Fibroblast of peridontal ligament (primary cell): ENCODE measurements at regions not wholly inside any gene's neighbourhood (a gene's known extent, or its start where the extent isn't known, plus 50 kb on each side); places are given as distances from the start of the nearest gene placed in this dataset.
"Not testable (repeated sequence)": the region's sequence is repeated elsewhere in the genome, so short reads cannot be mapped to it uniquely, and the experiment has no call there.

Experiments used
- DNase-seq: peaks from one replicate; pipeline ENCODE4 v3.0.0-alpha.2; 2010; ENCODE audit errors: extremely low read depth

DNA sequence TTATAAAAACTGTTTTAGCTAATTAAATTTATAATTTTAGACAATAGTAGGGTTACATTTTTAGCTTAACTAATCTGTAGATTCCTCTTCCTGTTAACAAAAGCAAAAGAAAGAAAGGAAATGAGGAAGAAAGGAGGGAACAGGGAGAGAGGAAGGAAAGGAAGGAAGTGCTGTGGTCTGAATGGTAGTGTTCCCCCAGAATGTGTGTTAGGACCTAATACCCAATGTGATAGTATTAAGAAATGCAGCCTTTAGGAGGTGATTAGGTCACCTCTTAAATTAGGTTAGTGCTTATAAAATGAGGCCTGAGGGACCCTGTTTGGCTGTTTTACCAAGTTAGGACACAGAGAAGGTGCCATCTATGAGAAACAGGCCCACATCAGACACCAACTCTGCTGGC, 136.9 kb upstream of the SAMSN1 start:
- no peak for DNase-seq

DNA sequence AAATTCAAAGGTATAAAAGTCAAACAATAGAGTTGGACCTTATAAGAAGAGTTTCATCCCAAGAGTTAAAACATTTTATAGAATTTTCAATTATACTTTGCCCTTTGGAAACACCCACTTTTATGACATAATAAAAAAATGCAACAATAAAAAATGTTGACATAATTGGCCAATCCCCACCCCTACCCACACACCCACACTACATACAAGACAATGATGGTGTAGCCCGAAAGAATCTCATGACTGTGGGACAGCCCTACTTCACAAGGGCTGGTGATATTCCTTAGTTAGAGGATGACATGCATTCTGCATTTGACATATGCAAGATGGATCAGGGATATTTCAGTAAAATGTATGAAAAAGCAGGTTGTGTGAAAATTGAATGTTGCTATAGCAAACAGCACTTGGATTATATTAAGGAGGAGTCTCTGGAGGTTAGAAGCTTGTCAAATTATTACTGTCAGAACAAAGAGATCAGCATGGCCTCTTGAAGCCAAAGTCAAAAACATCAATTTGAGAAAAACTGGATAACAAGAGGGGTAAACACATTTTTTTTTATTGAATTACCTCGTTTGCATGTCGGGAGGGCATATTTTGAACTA, 133.0 kb upstream of the SAMSN1 start:
- no peak for DNase-seq

DNA sequence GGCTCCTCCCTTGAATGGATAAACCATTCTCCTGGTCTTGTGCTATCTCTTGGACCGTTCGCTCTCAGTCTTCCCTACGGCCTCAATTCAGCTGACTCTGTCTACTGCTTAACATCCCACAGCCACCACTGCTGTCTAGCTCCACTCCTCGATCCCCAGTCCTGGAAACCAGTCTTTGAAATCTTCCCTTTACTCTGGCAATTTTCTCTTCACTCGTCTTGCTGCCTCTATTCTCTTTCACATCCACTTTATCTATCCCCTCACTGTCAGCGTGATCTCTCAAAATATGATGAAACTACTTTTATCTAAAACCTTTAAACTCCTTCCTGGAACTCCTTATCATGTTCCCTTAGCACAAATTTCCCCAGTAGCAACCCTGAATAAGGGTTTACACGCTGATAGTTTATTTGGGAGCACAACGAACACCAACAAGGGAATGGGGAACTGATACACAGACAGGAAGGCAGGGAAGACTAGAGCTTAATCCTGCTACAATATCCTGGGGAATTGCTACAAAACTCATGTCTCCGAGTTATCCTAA, 131.6 kb upstream of the SAMSN1 start:
- DNase-seq, result no peak

DNA sequence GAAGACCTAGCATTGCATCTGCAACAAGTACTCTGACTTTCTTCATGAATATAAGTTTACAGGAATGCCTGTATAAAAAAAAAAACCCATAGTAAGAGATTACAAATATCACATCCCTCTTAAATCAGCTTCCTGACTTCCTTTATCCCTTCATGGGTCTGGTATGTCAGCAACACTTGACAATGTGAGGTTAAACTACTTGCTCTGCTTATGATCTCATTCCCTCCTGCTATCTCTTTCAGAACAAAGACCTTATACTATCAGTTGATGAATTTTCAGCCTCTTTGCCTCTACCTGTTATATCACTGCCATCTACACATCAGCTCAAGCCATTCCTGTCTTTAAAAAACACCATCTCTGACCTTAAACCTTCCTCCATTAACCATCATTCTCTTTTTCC, 130.9 kb upstream of the SAMSN1 start:
- DNase-seq, result no peak

- DNase-seq, result no peak
Measured at GRCh38 chr21:14675774-14676530, 129.8 kb upstream of the SAMSN1 start.

DNA sequence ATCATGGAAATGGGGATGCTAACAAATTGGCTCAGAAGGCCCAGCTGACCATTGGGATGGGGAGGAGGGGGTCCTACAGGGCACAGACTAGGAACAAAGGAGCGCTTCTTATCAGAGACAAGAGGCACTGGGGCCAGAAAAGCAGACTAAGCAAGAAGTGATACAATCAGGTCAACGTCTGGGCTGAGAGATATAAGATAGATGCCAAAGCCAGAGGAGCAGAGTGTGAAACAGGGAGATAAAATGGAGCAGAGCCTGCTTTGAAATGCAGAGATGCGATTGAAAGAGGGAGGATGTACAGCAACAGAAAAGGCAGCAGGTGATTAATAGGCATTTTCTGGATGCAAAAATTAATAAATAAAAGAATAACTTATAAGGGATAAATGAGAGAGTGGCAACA, 127.5 kb upstream of the SAMSN1 start:
- DNase-seq, result no peak

DNA sequence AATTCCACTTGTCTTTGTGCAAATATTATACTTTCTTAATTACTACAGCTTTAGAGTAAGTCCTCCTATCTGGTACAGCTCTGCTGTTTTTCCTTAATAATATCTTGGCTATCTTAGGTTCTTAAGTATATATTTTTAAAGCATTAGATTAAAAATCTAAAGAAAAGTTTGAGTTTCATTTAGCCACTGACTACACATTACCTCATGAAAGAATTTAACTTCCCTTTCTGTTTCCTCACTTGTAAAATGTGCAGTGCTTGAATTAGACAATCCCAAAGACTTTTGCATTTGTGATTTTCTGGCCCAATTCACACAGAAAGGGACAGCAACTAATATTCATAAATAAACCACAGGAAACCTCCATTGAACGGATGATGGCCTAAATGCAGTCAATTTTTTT, 126.4 kb upstream of the SAMSN1 start:
- DNase-seq, result no peak

DNA sequence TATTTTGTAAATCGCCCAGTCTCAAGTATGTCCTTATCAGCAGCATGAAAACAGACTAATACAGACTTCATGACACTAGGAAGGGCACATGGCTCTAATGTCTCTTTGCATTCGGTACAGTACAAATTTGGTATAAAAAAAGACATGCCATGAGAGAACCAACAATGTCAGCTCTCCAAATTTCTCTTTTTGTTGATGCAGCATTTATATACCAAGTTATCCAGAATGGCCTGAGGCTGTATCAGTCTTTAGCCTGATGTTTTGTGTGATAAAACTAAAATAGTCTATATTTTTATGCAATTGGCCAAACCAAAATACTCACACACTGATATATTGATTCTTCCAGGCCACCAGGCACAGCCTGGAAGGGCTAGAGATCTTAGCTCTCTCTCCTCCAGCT, 124.3 kb upstream of the SAMSN1 start:
- DNase-seq, result no peak

- DNase-seq, result not testable (repeated sequence)
Measured at GRCh38 chr21:14669092-14669491, 123.0 kb upstream of the SAMSN1 start.

- DNase-seq, result no peak
Measured at GRCh38 chr21:14657241-14658008, 111.3 kb upstream of the SAMSN1 start.

DNA sequence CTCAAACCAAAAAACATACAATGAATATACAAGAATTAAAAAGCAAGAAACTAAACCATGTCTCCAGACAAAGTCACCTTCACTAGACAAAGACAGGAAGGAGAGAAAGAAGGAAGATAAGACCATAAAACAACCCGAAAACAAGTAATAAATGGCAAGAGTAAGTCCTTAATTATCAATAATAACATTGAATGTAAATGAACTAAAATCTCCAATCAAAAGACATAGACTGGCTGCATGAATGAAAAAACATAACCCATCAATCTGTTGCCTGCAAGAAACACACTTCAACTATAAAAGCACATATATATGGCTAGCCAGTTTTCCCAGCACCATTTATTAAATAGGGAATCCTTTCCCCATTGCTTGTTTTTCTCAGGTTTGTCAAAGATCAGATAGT, 100.8 kb upstream of the SAMSN1 start:
- DNase-seq, result no peak

GRCh38 chr21:14645702-14646101, 99.6 kb upstream of the SAMSN1 start:
- no peak for DNase-seq

DNA sequence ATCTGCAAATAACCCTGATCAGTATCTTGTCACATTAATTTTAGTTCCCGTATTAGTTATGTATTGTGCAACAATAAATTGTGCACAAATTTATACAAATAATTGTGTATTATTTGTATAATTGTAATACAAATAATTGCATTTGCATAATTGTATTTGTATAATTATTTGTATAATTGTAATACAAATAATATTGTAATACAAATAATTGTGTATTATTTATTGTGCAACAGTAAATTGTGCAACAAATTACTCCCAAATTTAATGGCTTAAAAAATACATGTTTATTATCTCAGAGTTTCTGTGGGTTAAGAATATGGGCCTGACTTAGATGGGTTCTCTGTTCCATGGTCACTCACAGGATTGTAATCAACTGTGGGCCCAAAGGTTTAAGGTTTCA, 86.2 kb upstream of the SAMSN1 start:
- no peak for DNase-seq

DNA sequence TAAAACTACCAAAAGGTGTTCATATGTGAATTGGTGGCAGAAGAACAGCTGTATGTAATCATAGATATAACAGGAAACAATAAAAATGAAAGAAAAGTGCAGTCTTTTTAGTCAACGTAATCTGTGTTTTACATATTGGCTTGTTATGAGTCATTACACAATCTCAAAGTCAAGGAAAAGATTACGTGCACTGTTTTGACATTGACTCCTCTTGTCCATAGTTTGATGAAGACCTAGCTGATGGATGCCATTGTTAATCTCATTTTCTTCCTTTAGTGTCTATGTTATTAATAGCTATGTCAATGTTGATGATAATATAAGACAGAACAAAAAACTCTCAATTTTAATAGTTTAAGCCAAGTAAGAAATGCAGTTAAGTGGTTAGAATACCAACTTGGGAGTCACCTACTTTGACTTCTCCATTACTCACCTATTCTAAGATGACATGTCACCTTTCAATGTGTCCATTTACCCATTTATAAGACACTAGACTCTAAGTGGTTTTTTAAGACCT, 84.5 kb upstream of the SAMSN1 start:
- DNase-seq, result no peak

GRCh38 chr21:14629461-14629860, 83.3 kb upstream of the SAMSN1 start:
- no peak for DNase-seq

GRCh38 chr21:14623079-14623478, 77.0 kb upstream of the SAMSN1 start:
- not testable (repeated sequence) for DNase-seq

DNA sequence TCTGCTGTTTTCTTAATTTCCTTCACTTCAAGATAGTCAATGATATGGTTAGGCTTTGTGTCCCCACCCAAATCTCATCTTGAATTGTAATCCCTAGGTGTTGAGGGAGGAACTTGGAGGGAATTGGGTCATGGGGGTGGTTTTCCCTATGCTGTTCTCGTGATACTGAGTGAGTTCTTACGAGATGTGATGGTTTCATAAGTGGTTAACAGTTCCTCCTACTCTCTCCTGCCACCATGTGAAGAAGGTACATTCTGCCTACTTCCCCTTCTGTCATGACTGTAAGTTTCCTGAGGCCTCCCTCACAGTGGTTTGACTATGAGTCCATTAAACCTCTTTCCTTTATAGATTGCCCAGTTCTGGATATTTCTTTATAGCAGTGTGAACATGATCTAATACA, 74.0 kb upstream of the SAMSN1 start:
- DNase-seq, result no peak

DNA sequence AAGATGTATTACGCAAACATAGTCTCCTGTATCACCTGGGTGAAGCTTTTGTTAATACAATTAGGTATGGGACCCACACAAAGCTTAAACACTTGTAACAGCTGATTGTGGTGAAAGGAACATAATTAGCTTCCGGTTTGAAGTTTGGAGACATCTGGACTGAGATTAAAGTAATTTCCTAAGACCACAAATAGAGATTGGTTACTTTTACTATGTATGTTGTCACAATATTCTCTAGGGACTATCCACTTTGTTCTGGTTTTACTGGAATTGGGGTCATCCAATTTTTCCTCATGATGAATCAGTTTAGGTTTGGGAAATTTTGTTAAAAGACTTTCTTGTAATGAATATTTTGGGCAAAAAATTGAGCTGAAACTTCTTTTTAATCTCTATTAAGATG, 71.8 kb upstream of the SAMSN1 start:
- DNase-seq, result peak; percentile 1

- no peak for DNase-seq
Measured at GRCh38 chr21:14617040-14617393, 70.9 kb upstream of the SAMSN1 start.

DNA sequence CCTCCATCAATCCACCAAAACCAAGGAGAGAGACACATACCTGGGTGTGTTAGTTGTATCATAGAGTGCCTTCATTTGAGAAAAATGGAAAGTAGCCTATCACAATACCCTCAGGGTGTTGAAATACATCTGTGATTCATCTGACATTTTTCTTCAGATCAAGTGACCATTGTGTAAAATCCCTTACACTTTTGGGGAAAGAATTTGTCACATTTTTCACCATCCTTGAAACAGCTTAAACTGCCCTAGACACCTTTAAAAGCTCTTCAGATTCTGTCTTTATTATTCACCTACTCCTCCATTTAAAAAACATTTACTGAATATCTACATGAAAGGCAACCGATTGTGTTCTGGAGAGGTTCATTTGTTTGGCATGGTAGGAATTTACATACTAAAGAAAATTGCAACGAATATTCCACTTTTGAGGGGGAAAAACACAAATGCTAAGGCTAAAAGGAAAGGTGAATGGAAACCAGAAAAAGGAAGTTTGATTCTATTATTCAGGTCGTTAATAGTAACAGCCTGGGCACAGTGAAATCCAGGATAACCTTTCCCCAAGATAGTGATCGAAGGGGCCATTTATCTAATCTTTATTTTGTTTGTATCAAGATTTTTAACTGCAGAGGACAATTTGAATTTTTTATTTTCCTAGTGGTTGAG, 70.4 kb upstream of the SAMSN1 start:
- no peak for DNase-seq

DNA sequence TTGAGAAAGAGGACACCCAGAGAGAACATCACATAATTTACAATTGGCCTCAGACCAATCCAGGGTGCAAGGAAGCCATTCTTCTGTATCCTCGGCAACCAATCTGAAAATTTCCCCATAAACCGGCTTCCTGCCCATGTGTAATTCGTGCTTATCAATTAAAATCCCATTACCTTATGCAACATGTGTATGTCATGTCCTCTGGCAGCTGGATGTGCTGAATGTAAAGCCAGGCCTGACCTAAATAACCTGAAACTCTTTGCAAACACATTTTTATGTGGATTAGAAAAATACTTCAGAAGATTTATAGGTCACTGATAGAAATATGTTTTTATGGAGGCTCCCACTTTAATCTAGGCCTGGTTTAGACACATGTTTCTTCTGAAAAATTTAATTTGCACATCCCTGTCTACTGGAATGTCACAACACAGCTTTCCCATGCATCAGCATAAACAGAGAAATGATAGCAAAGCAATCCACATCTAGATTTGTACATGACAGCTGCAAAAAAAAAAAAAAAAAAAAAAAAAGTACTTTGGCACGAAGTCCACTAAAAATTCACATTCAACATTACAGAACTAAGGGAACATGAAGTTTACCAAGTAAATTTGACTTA, 69.4 kb upstream of the SAMSN1 start:
- DNase-seq, result no peak

DNA sequence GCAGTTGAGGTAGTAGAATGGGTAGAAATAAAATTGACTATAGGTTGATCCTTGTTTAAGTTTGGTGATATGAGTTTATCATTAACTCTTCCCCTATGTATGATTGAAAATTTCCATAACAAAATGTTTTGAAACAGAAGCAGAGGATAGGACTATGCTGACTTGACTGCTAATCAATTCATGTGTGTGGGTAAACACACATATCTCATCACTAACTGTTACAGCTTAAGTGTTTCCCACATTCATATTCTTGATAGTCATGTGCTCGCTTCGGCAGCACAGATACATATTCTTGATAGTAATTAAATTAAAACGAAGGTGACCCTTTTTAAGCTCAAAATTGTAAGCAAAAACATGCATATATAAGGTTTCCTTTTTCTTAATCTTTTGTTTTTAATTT, 68.2 kb upstream of the SAMSN1 start:
- DNase-seq, result no peak
